ENCODE measurements at regions not wholly inside any gene's neighbourhood (a gene's known extent, or its start where the extent isn't known, plus 50 kb on each side); places are given as distances from the start of the nearest gene placed in this dataset.

GRCh38 chr1:29876441-29876840 is 640.1 kb downstream of the PTPRU start:
- H3K4me1 Mint-ChIP-seq (ENCODE audit: low read depth), result no peaks in the 10 kb centered on the region
- no peaks in the 10 kb centered on the region for H3K36me3 Mint-ChIP-seq (ENCODE audit: insufficient read depth)

DNA sequence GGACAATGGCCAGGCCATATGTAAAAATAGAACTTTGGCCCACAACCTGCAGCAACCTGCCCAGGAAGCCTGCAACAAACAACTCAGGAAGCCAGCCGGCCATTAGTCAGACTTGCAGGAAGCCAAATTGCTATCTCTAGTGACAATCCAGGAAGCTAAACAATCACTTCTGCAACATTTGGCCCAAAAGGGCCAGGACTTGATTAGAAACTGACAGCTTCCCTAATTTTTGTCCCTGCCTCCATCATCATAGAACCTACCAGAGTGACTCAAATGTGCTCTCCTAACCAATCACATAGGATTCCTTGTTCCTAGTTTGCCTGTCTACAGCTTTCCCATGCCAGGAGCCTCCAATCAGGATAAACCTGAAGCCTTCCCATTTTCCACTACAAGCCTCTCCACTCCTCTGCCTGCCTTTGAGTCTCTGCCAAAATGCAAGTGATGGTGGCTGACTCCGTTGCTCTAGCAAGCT is 639.3 kb downstream of the PTPRU start:
- Mint-ChIP-seq H3K9me3 (no peaks in the 10 kb centered on the region), H3K4me3 (no peak overlapping the region), H3K36me3 (ENCODE audit: insufficient read depth) (no peaks in the 10 kb centered on the region), H3K27me3 (ENCODE audit: low read depth) (peaks cover 7% of the 10 kb centered on the region), H3K4me1 (ENCODE audit: low read depth) (no peaks in the 10 kb centered on the region)
- DNase-seq, result no peak
- no peak for ATAC-seq

More at GRCh38 chr1:29876441-29876840, 640.1 kb downstream of the PTPRU start:
- Mint-ChIP-seq H3K27me3 (ENCODE audit: low read depth) (peaks cover 7% of the 10 kb centered on the region), H3K4me3 (no peak overlapping the region), H3K9me3 (no peaks in the 10 kb centered on the region)
- no peak for ATAC-seq
- no peak for DNase-seq

DNA sequence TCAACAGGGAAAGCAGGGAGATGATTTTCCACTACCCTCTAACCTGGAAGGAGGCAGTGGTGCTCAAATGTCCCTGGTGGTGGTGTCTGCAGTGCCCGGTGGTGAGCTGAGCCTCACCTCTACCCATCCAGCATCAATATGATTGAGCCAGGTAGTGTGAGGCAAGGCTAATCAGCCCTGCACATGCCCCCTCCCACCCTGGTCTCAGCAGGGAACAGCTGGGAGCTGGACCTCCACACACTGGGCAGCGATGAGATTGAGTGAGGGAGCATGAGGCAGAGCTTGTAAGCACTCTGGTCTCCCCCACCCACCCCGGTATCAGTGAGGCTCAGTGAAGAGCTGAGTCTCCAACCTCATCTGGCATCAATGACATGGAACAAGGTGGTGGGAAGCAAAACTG is 634.3 kb downstream of the PTPRU start:
- H3K9me3 Mint-ChIP-seq, result peaks cover 5% of the 10 kb centered on the region
- H3K4me3 Mint-ChIP-seq, result no peak overlapping the region
- H3K36me3 Mint-ChIP-seq (ENCODE audit: insufficient read depth), result no peaks in the 10 kb centered on the region
- DNase-seq, result no peak
- no peak for ATAC-seq
- no peaks in the 10 kb centered on the region for H3K4me1 Mint-ChIP-seq (ENCODE audit: low read depth)
- H3K27me3 Mint-ChIP-seq (ENCODE audit: low read depth), result peaks cover 21% of the 10 kb centered on the region

DNA sequence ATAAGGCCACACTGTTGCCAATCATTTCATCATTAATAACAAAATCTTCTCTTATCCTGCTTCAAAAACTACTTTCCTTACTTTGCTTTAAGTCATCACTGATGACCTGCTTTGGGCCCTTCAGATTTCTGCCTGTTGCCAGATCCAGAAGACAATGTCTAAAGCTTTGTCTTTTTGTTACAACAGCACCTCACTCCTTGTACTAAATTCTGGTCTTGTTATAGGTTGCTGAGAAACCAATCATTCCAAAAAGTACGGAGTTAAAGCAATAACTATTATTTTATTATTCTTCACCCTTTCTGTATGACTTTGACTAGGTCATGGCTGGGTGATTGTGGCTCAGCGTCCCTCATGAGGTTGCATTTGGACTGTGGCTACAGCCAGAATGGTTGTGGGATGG is 633.5 kb downstream of the PTPRU start:
- ATAC-seq, result no peak
- Mint-ChIP-seq H3K27me3 (ENCODE audit: low read depth) (peaks cover 21% of the 10 kb centered on the region), H3K4me3 (no peak overlapping the region), H3K4me1 (ENCODE audit: low read depth) (no peaks in the 10 kb centered on the region), H3K36me3 (ENCODE audit: insufficient read depth) (no peaks in the 10 kb centered on the region), H3K9me3 (peaks cover 5% of the 10 kb centered on the region)
- no peak for DNase-seq

DNA sequence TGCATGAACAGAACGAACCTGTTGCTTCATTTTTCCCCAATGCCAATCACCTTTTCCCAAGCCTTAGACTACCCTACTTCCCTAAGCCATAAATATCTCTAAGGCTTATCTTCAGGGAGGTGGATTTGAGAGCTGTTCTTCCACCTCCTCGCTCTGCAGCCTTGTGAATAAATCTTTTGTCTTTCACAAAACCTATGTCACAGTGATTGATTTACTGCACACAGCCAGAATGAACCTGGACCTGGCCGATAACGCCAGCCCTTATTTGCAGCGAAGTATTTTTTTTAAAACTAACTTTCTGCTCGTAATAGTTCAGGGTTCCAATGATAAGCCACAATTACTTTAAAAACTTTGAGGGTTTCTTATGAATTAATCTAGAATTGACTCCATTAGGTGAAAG is 632.6 kb downstream of the PTPRU start:
- H3K9me3 Mint-ChIP-seq, result peaks cover 5% of the 10 kb centered on the region
- H3K4me1 Mint-ChIP-seq (ENCODE audit: low read depth), result no peaks in the 10 kb centered on the region
- DNase-seq (no peak), ATAC-seq (no peak)
- H3K27me3 Mint-ChIP-seq (ENCODE audit: low read depth), result peaks cover 21% of the 10 kb centered on the region
- no peaks in the 10 kb centered on the region for H3K36me3 Mint-ChIP-seq (ENCODE audit: insufficient read depth)
- no peak overlapping the region for H3K4me3 Mint-ChIP-seq

DNA sequence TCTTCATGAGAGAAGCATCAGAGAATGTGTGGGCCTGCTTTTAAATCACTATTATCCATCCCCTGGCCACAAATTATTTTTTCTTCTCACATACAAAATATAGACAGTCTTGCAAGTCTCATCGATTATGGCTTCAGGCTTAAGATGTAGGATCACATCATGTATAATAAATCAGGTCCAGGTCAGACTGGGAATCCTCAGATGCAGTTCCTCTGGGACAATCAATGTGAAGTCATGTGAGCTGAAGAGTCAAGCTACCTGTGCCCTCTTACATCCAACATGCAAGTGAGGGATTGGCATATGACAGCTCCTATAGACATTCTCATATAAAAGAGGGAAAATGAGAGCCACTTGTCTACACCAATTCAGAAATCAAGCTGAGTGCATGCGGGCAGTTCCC is 631.8 kb downstream of the PTPRU start:
- Mint-ChIP-seq H3K4me1 (ENCODE audit: low read depth) (no peaks in the 10 kb centered on the region), H3K36me3 (ENCODE audit: insufficient read depth) (no peaks in the 10 kb centered on the region), H3K9me3 (peaks cover 5% of the 10 kb centered on the region), H3K4me3 (no peak overlapping the region), H3K27me3 (ENCODE audit: low read depth) (peaks cover 18% of the 10 kb centered on the region)
- DNase-seq (no peak), ATAC-seq (no peak)

DNA sequence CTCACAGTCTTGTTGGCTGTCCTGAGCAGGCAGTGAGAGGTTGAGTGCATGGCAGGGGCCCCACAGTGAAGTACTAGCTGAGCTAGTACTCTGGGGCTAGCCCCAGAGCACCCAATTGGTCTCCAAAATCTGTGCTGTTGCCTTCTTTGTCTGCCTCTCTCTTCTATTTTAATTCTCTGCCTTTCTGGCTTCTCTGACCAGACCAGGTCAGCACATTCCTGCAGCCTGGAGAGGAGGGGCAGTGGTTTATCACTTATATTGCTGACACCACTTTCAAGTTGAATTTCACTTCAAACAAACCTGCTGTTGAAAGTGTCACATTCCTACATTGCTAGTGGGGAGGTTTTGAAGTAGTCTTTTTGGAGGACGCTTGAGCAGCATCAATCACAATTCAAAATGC is 628.7 kb downstream of the PTPRU start:
- Mint-ChIP-seq H3K4me3 (no peak overlapping the region), H3K36me3 (ENCODE audit: insufficient read depth) (no peaks in the 10 kb centered on the region)

GRCh38 chr1:29864431-29865022 is 628.2 kb downstream of the PTPRU start:
- Mint-ChIP-seq H3K9me3 (peaks cover 15% of the 10 kb centered on the region), H3K27me3 (ENCODE audit: low read depth) (peaks cover 22% of the 10 kb centered on the region), H3K36me3 (ENCODE audit: insufficient read depth) (no peaks in the 10 kb centered on the region), H3K4me3 (no peak overlapping the region), H3K4me1 (ENCODE audit: low read depth) (no peaks in the 10 kb centered on the region)
- DNase-seq, result no peak
- no peak for ATAC-seq

More for the DNA sequence above, 628.7 kb downstream of the PTPRU start:
- Mint-ChIP-seq H3K27me3 (ENCODE audit: low read depth) (peaks cover 19% of the 10 kb centered on the region), H3K9me3 (peaks cover 18% of the 10 kb centered on the region), H3K4me1 (ENCODE audit: low read depth) (no peaks in the 10 kb centered on the region)
- no peak for DNase-seq
- no peak for ATAC-seq

- H3K36me3 Mint-ChIP-seq (ENCODE audit: insufficient read depth), result no peaks in the 10 kb centered on the region
- H3K4me1 Mint-ChIP-seq (ENCODE audit: low read depth), result no peaks in the 10 kb centered on the region
- H3K4me3 Mint-ChIP-seq, result no peak overlapping the region
- peaks cover 27% of the 10 kb centered on the region for H3K27me3 Mint-ChIP-seq (ENCODE audit: low read depth)
- DNase-seq, result no peak
- H3K9me3 Mint-ChIP-seq, result peaks cover 13% of the 10 kb centered on the region
- no peak for ATAC-seq
Observed at GRCh38 chr1:29861922-29862321, 625.6 kb downstream of the PTPRU start.

GRCh38 chr1:29861446-29861845 is 625.1 kb downstream of the PTPRU start:
- H3K4me3 Mint-ChIP-seq, result no peak overlapping the region
- no peaks in the 10 kb centered on the region for H3K4me1 Mint-ChIP-seq (ENCODE audit: low read depth)
- DNase-seq (no peak), ATAC-seq (no peak)
- no peaks in the 10 kb centered on the region for H3K36me3 Mint-ChIP-seq (ENCODE audit: insufficient read depth)
- H3K27me3 Mint-ChIP-seq (ENCODE audit: low read depth), result peaks cover 22% of the 10 kb centered on the region
- peaks cover 13% of the 10 kb centered on the region for H3K9me3 Mint-ChIP-seq

DNA sequence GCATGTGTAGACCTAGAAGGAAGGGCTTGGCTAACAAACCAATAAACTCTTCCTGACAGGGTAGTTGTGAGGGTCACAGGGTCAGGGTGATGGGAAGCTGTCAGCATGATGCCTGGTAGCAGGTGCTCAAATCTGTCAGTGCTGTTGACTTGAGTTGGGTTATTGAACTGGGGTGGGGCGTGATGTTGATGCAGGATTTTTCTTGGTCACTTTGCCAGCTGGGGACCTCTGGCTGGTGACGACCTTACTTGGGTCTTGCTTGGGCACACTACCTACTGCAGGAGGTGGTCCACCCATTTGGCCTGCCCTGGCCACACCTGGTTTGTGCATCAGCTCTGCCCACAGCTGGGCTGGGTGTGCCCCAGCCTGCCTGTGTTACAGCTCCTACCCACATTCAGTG is 624.4 kb downstream of the PTPRU start:
- Mint-ChIP-seq H3K27me3 (ENCODE audit: low read depth) (peaks cover 16% of the 10 kb centered on the region), H3K36me3 (ENCODE audit: insufficient read depth) (no peaks in the 10 kb centered on the region), H3K4me1 (ENCODE audit: low read depth) (no peaks in the 10 kb centered on the region), H3K4me3 (no peak overlapping the region), H3K9me3 (peaks cover 13% of the 10 kb centered on the region)
- DNase-seq (no peak), ATAC-seq (no peak)

GRCh38 chr1:29860056-29860455 is 623.7 kb downstream of the PTPRU start:
- Mint-ChIP-seq H3K27me3 (ENCODE audit: low read depth) (peaks cover 16% of the 10 kb centered on the region), H3K9me3 (peaks cover 13% of the 10 kb centered on the region), H3K36me3 (ENCODE audit: insufficient read depth) (no peaks in the 10 kb centered on the region), H3K4me1 (ENCODE audit: low read depth) (no peaks in the 10 kb centered on the region), H3K4me3 (no peak overlapping the region)
- no peak for ATAC-seq
- no peak for DNase-seq

GRCh38 chr1:29859126-29859525 is 622.8 kb downstream of the PTPRU start:
- peaks cover 19% of the 10 kb centered on the region for H3K27me3 Mint-ChIP-seq (ENCODE audit: low read depth)
- peaks cover 13% of the 10 kb centered on the region for H3K9me3 Mint-ChIP-seq
- no peak for ATAC-seq
- DNase-seq, result no peak
- H3K4me3 Mint-ChIP-seq, result no peak overlapping the region
- no peaks in the 10 kb centered on the region for H3K36me3 Mint-ChIP-seq (ENCODE audit: insufficient read depth)
- H3K4me1 Mint-ChIP-seq (ENCODE audit: low read depth), result no peaks in the 10 kb centered on the region

GRCh38 chr1:29858646-29859045 is 622.3 kb downstream of the PTPRU start:
- H3K4me1 Mint-ChIP-seq (ENCODE audit: low read depth), result no peaks in the 10 kb centered on the region
- H3K9me3 Mint-ChIP-seq, result peaks cover 13% of the 10 kb centered on the region
- no peaks in the 10 kb centered on the region for H3K36me3 Mint-ChIP-seq (ENCODE audit: insufficient read depth)
- no peak for ATAC-seq
- H3K27me3 Mint-ChIP-seq (ENCODE audit: low read depth), result peaks cover 19% of the 10 kb centered on the region
- DNase-seq, result no peak
- H3K4me3 Mint-ChIP-seq, result no peak overlapping the region

DNA sequence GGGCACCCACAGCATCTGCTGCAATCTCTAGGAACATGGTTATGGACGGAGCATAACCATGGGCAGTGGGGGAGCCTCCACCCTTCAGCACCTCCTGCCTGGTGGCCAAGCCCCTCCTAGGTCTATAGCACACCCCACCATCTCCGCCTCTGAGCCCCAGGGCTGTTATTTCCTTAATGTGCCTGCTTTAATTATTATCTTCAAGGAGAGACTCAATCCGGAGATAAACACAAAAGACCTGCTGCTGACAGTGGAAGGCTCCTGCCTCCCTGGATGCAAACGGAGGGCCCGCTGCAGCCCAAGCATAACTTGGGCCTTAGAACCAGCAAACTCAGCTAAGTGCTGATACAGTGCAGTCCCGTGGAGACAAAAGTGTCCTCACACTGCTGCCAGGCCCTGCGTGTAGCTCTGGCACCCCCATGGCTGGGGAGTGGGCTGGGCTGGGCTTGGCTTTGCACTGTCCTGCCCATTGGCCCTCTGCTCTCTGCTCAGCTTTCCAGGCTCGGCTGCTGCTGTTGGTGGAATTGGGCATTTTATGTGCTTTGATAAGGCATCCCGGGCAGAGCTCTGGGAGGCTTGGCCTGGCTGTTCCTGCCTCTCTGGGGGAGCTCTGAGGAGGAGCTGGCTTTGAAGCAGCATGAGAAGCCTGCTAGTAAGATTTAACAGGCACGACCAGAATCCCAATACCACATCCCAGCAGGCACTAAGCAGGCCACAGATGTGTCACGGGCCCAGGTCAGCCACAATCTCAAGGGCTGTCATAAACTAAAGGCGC is 620.2 kb downstream of the PTPRU start:
- H3K4me1 Mint-ChIP-seq (ENCODE audit: low read depth), result no peaks in the 10 kb centered on the region
- DNase-seq, result no peak

More for the DNA sequence above, 620.2 kb downstream of the PTPRU start:
- ATAC-seq, result no peak
- peaks cover 8% of the 10 kb centered on the region for H3K9me3 Mint-ChIP-seq
- no peak overlapping the region for H3K4me3 Mint-ChIP-seq
- peaks cover 19% of the 10 kb centered on the region for H3K27me3 Mint-ChIP-seq (ENCODE audit: low read depth)
- no peaks in the 10 kb centered on the region for H3K36me3 Mint-ChIP-seq (ENCODE audit: insufficient read depth)

All from activated T-cell treated with anti-CD3 and anti-CD28 coated beads, Interleukin-2, amount 50 U/mL, for 4 hours (primary cell).